ENCODE measurements at regions not wholly inside any gene's neighbourhood (a gene's known extent, or its start where the extent isn't known, plus 50 kb on each side); places are given as distances from the start of the nearest gene placed in this dataset.

DNA sequence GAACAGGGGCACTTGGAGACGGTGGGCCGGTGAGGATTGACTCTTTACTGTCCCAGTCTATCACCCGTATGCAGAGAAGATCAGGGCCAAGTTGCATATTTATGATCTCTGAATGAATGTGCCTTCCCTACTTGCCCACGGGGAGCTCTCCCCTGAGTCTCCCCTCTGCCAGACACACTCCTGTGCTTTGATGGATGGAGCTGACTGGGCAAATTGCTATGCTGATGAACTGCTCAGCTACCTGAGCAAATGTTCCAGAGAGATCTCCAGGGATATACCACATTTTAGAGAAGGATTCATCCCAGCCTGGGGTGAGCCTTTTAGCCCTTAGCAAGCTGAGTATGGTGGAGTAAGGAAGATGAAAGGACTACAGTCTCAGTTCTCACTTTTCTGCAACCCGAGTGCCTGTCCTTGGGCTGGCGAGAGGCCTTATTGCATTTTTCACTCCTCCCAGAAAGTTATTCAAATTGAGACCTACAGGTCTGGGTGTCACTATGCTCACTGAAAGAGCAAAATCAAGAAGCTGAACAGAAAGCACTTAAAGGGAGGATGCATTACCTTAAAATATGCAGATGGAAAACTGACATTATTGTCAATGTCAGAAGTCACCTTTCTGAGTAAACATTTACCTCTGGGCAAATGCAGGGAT, 526.7 kb upstream of the WWC1 start:
- in situ Hi-C loops (cut with MboI; ENCODE audit: low pct_unique_long_range_greater_than_20kb, low sequenced_read_pairs, unreplicated experiment), result no loop called here
- TF ChIP-seq, protein P1, sequence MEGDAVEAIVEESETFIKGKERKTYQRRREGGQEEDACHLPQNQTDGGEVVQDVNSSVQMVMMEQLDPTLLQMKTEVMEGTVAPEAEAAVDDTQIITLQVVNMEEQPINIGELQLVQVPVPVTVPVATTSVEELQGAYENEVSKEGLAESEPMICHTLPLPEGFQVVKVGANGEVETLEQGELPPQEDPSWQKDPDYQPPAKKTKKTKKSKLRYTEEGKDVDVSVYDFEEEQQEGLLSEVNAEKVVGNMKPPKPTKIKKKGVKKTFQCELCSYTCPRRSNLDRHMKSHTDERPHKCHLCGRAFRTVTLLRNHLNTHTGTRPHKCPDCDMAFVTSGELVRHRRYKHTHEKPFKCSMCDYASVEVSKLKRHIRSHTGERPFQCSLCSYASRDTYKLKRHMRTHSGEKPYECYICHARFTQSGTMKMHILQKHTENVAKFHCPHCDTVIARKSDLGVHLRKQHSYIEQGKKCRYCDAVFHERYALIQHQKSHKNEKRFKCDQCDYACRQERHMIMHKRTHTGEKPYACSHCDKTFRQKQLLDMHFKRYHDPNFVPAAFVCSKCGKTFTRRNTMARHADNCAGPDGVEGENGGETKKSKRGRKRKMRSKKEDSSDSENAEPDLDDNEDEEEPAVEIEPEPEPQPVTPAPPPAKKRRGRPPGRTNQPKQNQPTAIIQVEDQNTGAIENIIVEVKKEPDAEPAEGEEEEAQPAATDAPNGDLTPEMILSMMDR (IDR thresholded peaks at IDR 0.05; ENCODE audit: extremely low read depth, insufficient read depth, missing control alignments), result no peak
- no peak for DNase-seq (ENCODE audit: low spot score)

DNA sequence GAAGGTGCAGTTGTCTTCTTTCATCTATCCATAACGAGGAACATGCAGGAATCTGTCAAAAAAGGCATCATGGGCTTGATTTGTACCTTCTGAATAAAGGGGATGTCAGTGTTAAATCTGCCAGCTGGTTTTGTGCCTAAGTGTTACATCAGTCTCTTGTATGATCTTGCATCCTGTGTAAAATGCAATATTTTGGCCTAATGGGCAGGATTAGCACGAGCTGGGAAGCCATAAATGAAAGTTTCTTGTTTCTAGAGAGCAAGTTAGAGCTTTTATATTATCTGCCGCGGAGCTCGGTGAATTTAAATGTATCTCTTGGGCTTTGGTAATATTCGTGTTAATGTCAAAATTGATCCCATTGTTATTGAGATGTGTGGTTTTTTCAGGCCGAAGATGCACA, 526.1 kb upstream of the WWC1 start:
- TF ChIP-seq, protein P1 (IDR thresholded peaks at IDR 0.05; ENCODE audit: extremely low read depth, insufficient read depth, missing control alignments), result no peak
- in situ Hi-C loops (cut with MboI; ENCODE audit: low pct_unique_long_range_greater_than_20kb, low sequenced_read_pairs, unreplicated experiment), result no loop called here
- DNase-seq (ENCODE audit: low spot score), result no peak

DNA sequence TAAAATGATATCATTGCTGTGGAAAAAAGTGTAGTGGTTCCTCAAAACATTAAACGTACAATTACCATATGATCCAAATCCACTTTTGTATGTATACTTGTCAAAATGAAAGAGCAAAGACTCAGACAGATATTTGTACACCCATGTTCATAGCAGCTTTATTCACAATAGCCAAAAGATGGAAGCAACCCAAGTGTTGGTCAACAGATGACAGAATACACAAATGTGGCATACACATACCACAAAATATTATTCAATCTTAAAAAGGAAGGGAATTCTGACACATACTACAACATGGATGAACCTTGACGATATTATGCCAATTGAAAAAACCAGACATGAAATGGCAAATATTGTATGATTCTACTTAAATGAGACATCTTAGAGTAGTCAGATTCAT, 524.5 kb upstream of the WWC1 start:
- TF ChIP-seq, protein P1 (IDR thresholded peaks at IDR 0.05; ENCODE audit: extremely low read depth, insufficient read depth, missing control alignments), result no peak
- in situ Hi-C loops (cut with MboI; ENCODE audit: low pct_unique_long_range_greater_than_20kb, low sequenced_read_pairs, unreplicated experiment), result no loop called here

DNA sequence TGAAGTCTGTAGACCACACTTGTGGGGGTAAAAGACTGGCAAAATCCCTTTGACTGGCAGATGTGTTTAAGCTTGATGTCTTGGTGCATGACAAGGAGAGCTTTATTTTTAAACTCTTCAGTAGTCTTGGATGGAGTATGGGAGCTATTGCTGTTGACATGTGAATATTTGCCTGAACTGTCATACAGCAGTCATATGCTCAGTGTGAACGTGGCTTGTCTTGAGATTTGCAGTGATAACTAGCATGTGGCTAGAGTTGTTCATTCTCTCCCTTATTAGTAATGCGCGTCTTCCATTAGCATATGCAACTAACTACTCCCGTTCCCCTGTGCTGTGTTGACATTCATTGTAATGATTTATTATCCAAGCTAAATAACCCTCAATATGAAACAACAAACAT, 523.6 kb upstream of the WWC1 start:
- in situ Hi-C loops (cut with MboI; ENCODE audit: low pct_unique_long_range_greater_than_20kb, low sequenced_read_pairs, unreplicated experiment), result no loop called here
- no peak for DNase-seq (ENCODE audit: low spot score)
- TF ChIP-seq, protein P1 (IDR thresholded peaks at IDR 0.05; ENCODE audit: extremely low read depth, insufficient read depth, missing control alignments), result no peak

More for the DNA sequence above, 524.5 kb upstream of the WWC1 start:
- DNase-seq (ENCODE audit: low spot score), result no peak

DNA sequence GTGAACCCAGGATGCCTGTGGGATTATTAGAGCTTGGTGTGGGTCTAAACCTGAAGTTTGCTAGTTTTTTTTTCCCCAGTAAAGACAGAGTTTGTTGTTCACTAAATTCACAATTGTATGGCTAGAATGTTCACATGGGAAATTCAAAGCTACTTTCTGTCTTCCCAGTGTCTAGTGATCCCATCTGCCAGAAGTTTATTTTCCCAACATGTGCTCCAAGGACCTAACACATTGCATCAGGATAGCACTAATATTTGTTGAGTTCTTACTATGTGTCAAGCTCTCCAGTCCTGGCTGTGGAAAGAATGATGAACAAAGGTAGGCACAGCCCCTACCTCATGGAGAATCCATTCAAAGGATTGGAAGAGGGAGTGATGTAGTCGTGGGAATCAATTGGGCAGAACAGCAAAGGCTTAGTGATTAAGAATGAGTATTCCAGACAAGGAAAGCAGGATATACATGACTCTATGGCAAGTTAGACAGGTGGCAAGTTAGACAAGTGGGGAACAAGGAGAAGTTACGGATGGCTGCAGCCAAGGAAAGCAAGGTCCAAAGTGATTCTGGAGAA, 521.5 kb upstream of the WWC1 start:
- TF ChIP-seq, protein P1 (IDR thresholded peaks at IDR 0.05; ENCODE audit: extremely low read depth, insufficient read depth, missing control alignments), result no peak
- in situ Hi-C loops (cut with MboI; ENCODE audit: low pct_unique_long_range_greater_than_20kb, low sequenced_read_pairs, unreplicated experiment), result no loop called here
- DNase-seq (ENCODE audit: low spot score), result no peak

DNA sequence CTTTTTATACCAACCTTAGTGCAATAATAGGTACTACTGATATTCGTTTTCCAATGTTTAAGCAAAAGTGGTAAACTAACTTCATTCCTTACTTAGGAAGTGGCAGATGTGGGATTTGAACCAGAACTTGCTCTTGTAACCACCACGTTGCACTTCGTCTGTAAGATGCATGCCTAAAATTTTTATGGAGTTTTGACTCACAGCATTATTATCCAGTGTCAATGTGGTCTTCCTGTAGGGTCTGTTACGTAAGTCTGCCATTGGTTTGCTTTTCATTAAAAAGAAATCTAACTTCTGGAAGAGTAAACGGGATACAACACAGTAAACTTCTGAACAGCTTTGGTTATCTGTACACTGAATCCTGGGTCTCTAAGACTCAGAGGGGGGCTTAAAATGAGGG, 521.0 kb upstream of the WWC1 start:
- in situ Hi-C loops (cut with MboI; ENCODE audit: low pct_unique_long_range_greater_than_20kb, low sequenced_read_pairs, unreplicated experiment), result no loop called here
- DNase-seq (ENCODE audit: low spot score), result no peak
- TF ChIP-seq, protein P1 (IDR thresholded peaks at IDR 0.05; ENCODE audit: extremely low read depth, insufficient read depth, missing control alignments), result no peak
